Heart left ventricle (tissue), 16 donors: ENCODE measurements at regions not wholly inside any gene's neighbourhood (a gene's known extent, or its start where the extent isn't known, plus 50 kb on each side); places are given as distances from the start of the nearest gene placed in this dataset.
"Not testable (repeated sequence)": the region's sequence is repeated elsewhere in the genome, so short reads cannot be mapped to it uniquely, and the experiment has no call there.

Experiments
- ATAC-seq, 4 donors: fragments of 200-7000 bp; cut with Tn5 transposase; one replicate each; pipeline ENCODE4 v1.9.1; 2020 to 2022; ENCODE audit warnings: moderate library complexity in 4 of 4, mild to moderate bottlenecking in 3 of 4, moderate number of reproducible peaks in 1 of 4
- DNase-seq, 5 donors: peaks; one replicate each; pipeline ENCODE4 v3.0.0-alpha.2; 2020
- H3K27ac ChIP-seq, 12 donors: fragments of 200-600 bp; sonication (generic) in 4 of 12; one replicate each; pipeline versions ENCODE4 v1.5.0 to v1.8.0; 2016 to 2022; ENCODE audit warnings: mild to moderate bottlenecking in 2 of 12
- H3K27me3 ChIP-seq, 9 donors: fragments of 200-600 bp; sonication (generic) in 2 of 9; one replicate each; pipeline versions ENCODE4 v1.5.1 to v1.8.0; 2016 to 2022; ENCODE audit warnings: mild to moderate bottlenecking in 3 of 9
- H3K36me3 ChIP-seq, 9 donors: fragments of 200-600 bp; sonication (generic) in 2 of 9; one replicate each; pipeline versions ENCODE4 v1.5.0 to v1.8.0; 2018 to 2022; ENCODE audit warnings: mild to moderate bottlenecking in 2 of 9
- H3K4me1 ChIP-seq, 12 donors: fragments of 200-600 bp; sonication (generic) in 4 of 12; one replicate each; pipeline versions ENCODE4 v1.5.0 to v1.8.0; 2016 to 2022; ENCODE audit warnings: mild to moderate bottlenecking in 3 of 12
- H3K4me3 ChIP-seq, 12 donors: fragments of 200-600 bp; sonication (generic) in 4 of 12; one replicate each; pipeline versions ENCODE4 v1.5.0 to v1.8.0; 2017 to 2022; ENCODE audit warnings: mild to moderate bottlenecking in 9 of 12, moderate library complexity in 4 of 12
- H3K9me3 ChIP-seq, 12 donors: fragments of 200-600 bp; sonication (generic) in 4 of 12; one replicate each; pipeline versions ENCODE4 v1.5.0 to v1.8.0; 2016 to 2022; ENCODE audit warnings: mild to moderate bottlenecking in 1 of 12
- POLR2A ChIP-seq, 2 donors: fragments of 450-650 bp; IDR thresholded peaks; one replicate each; pipeline ENCODE4 v1.6.1; 2017; ENCODE audit warnings: antibody characterized with exemption in 2 of 2, mild to moderate bottlenecking in 2 of 2, moderate library complexity in 2 of 2
- whole genome bisulfite sequencing, 4 donors: extraction: QIAGEN DNeasy Blood & Tissue Kit in 2 of 4; methylation state at CpG; one replicate each; pipeline versions ENCODE4 v1.1.5 to v1.1.7; 2013 to 2018; 5-methylcytosine and 5-hydroxymethylcytosine counted together
- intact Hi-C, 10 donors: fragments of 100-400 bp; cut with DNase I; formaldehyde crosslinking; loops; one replicate each; pipeline versions ENCODE4 v1.11.1 to v1.14.2; 2022
- TF ChIP-seq, protein P1 (sequence below), 12 donors: fragments of 200-600 bp; sonication (generic) in 4 of 12; IDR thresholded peaks; one replicate each; pipeline versions ENCODE4 v1.5.0 to v1.8.0; 2018 to 2022; ENCODE audit warnings: antibody characterized with exemption in 12 of 12, mild to moderate bottlenecking in 5 of 12
- donor health status: ischemic (EF 13 %, LVEDD 7.1; RV severe dilation, severe dysfunction).
- donor health status: healthy with polysubstance abuse.
- donor health status: DM: no; HTN: yes; CAD: no.
- donor health status: DM: no; HTN: no; CAD: no.
- donor health status: ischemic (EF 25% LVEDD 6.9; RV normal size, moderate dysfunction).
- donor health status: ischemic (EF 25% LVEDD 5.7; RV mildly dilated, moderate dysfunction).
- donor health status: healthy.
- donor health status: DM: yes; HTN: yes; CAD: no.
- donor health status: ischemic (EF 35%, LVEDD 5.7; RV mildly dilated, moderate dysfunction).
- donor health status: nonischemic (EF 11% LVEDD 7.7; RV severe dilation, severe dysfunction).
- donor health status: DM: yes; HTN: yes; CAD: no.
- donor health status: PGD.
- donor health status: ischemic (EF 29% LVEDD 5.4; RV normal size, mild dysfunction).
- donor health status: nonischemic (EF 23%, LVEDD 6.1; RV moderate dilation, normal function).

- DNase-seq (no peak), ATAC-seq (no peak)
- Histone ChIP-seq H3K4me1 (no peaks in the 10 kb centered on the region), H3K27me3 (no peaks in the 10 kb centered on the region), H3K27ac (no peak overlapping the region), H3K36me3 (no peaks in the 10 kb centered on the region), H3K9me3 (no peaks in the 10 kb centered on the region), H3K4me3 (no peak overlapping the region)
- no peak for TF ChIP-seq POLR2A (IDR thresholded peaks at IDR 0.05)
- TF ChIP-seq, protein P1, sequence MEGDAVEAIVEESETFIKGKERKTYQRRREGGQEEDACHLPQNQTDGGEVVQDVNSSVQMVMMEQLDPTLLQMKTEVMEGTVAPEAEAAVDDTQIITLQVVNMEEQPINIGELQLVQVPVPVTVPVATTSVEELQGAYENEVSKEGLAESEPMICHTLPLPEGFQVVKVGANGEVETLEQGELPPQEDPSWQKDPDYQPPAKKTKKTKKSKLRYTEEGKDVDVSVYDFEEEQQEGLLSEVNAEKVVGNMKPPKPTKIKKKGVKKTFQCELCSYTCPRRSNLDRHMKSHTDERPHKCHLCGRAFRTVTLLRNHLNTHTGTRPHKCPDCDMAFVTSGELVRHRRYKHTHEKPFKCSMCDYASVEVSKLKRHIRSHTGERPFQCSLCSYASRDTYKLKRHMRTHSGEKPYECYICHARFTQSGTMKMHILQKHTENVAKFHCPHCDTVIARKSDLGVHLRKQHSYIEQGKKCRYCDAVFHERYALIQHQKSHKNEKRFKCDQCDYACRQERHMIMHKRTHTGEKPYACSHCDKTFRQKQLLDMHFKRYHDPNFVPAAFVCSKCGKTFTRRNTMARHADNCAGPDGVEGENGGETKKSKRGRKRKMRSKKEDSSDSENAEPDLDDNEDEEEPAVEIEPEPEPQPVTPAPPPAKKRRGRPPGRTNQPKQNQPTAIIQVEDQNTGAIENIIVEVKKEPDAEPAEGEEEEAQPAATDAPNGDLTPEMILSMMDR (IDR thresholded peaks at IDR 0.05) = no peak
- intact Hi-C loops = no loop called here
- 64 to 71% (median 68%) methylated on average over 4 of the region's 4 CpGs for WGBS, 4 donors
Observed at GRCh38 chr12:73124480-73124879, 852.3 kb downstream of the TRHDE start.

DNA sequence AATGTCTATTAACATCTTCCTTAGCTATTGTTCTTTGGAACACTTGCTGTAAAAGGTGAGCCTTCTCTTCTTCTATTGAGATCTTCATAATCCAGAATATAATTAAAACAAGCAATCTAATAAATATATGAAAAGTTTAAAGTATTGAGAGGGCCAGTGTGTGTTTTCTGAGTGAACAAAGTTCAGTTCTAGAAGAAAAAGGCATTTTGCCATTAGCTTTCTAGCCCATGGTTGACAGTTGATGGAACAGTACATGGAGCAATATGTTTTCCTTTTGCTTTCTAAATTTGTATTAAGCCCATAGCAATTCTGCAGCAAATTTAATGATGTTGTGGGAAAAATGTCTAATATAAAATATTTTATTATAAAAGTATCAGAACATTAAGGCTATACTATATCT lies 853.0 kb downstream of the TRHDE start:
- DNase-seq (no peak), ATAC-seq (no peak)
- Histone ChIP-seq H3K9me3 (no peaks in the 10 kb centered on the region), H3K4me1 (no peaks in the 10 kb centered on the region), H3K4me3 (no peak overlapping the region), H3K27ac (no peak overlapping the region), H3K27me3 (no peaks in the 10 kb centered on the region), H3K36me3 (no peaks in the 10 kb centered on the region)
- TF ChIP-seq, protein P1 (IDR thresholded peaks at IDR 0.05) = no peak
- no peak for TF ChIP-seq POLR2A (IDR thresholded peaks at IDR 0.05)
- intact Hi-C loops = no loop called here

- WGBS, 4 donors = 44 to 56% (median 53%) methylated on average over 5 of the region's 5 CpGs
- Histone ChIP-seq H3K9me3 (peaks cover 0 to 9% (median 0%) of the 10 kb centered on the region in 12 donors), H3K4me1 (no peaks in the 10 kb centered on the region), H3K27ac (no peak overlapping the region), H3K4me3 (no peak overlapping the region), H3K27me3 (no peaks in the 10 kb centered on the region), H3K36me3 (no peaks in the 10 kb centered on the region)
- DNase-seq (no peak), ATAC-seq (no peak)
- intact Hi-C loops = no loop called here
- TF ChIP-seq POLR2A (IDR thresholded peaks at IDR 0.05) = no peak
- TF ChIP-seq, protein P1 (IDR thresholded peaks at IDR 0.05) = no peak
Observed at GRCh38 chr12:73136386-73136785, 864.2 kb downstream of the TRHDE start.

- not testable (repeated sequence) for ATAC-seq, H3K27ac ChIP-seq, H3K4me3 ChIP-seq, H3K27me3 ChIP-seq, DNase-seq, H3K36me3 ChIP-seq, H3K4me1 ChIP-seq, H3K9me3 ChIP-seq
- 71 to 82% (median 75%) methylated on average over 2 of the region's 2 CpGs for WGBS, 4 donors
- intact Hi-C loops = loop anchor here in 1 of 10 donors (10.0 kb wide), 1 partner anchor 415 kb away; no protein-coding TSS in a partner anchor
Observed at GRCh38 chr12:73139642-73140041, 867.5 kb downstream of the TRHDE start.

DNA sequence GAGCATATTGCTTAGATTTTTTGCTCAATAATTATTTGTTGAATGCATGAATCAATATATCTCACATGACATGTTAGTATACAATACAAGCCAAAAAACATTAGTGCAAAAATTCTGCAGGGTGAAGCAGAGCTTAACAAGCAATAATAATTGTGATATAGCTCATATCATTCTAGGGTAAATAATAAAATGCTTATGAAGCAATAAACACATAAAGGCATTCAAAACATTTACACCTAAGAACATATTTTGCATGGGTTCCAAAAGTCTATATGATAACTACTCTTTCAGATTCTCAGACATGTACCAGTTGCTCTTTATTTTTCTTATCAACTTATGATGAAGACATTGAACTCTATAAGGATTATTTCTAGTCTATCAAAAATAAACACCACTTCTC lies 886.2 kb downstream of the TRHDE start:
- intact Hi-C loops = no loop called here
- H3K9me3 ChIP-seq = peaks cover 0 to 3% (median 0%) of the 10 kb centered on the region in 12 donors
- no peak overlapping the region for H3K27ac ChIP-seq
- no peaks in the 10 kb centered on the region for H3K27me3 ChIP-seq
- no peaks in the 10 kb centered on the region for H3K36me3 ChIP-seq
- ATAC-seq (no peak), DNase-seq (no peak)
- TF ChIP-seq, protein P1 (IDR thresholded peaks at IDR 0.05) = no peak
- TF ChIP-seq POLR2A (IDR thresholded peaks at IDR 0.05) = no peak
- H3K4me3 ChIP-seq = no peak overlapping the region
- no peaks in the 10 kb centered on the region for H3K4me1 ChIP-seq
